H9 (cell line): ENCODE measurements at regions not wholly inside any gene's neighbourhood (a gene's known extent, or its start where the extent isn't known, plus 50 kb on each side); places are given as distances from the start of the nearest gene placed in this dataset.

ENCODE experiments used
- DNase-seq: peaks from one replicate; pipeline ENCODE4 v3.0.0-alpha.2; 2017
- H2AFZ ChIP-seq: one replicate; pipeline ENCODE4 v1.6.1; 2013; ENCODE audit warnings: mild to moderate bottlenecking, low read length, control low read depth, moderate library complexity
- H2AK5ac ChIP-seq: 2 replicates; pipeline ENCODE4 v1.6.1; 2013; ENCODE audit warnings: low read length, control low read depth, mixed read lengths; ENCODE audit not compliant: insufficient read length
- H2BK120ac ChIP-seq: one replicate; pipeline ENCODE4 v1.6.1; 2013; ENCODE audit warnings: low read depth, mild to moderate bottlenecking, low read length, control low read depth, inconsistent platforms; ENCODE audit not compliant: poor library complexity, severe bottlenecking
- H2BK12ac ChIP-seq: 2 replicates; pipeline ENCODE4 v1.6.1; 2013; ENCODE audit warnings: low read length, control low read depth, mixed read lengths, low read depth; ENCODE audit not compliant: insufficient read length
- H2BK15ac ChIP-seq: 2 replicates; pipeline ENCODE4 v1.6.1; 2013; ENCODE audit warnings: low read depth, low read length, control low read depth
- H2BK20ac ChIP-seq: one replicate; pipeline ENCODE4 v1.6.1; 2013; ENCODE audit warnings: low read depth, mild to moderate bottlenecking, low read length, control low read depth, inconsistent platforms; ENCODE audit not compliant: poor library complexity, severe bottlenecking
- H2BK5ac ChIP-seq: 2 replicates; pipeline ENCODE4 v1.6.1; 2013; ENCODE audit warnings: low read length, control low read depth, mixed read lengths; ENCODE audit not compliant: insufficient read length
- H3K14ac ChIP-seq: 2 replicates; pipeline ENCODE4 v1.6.1; 2013; ENCODE audit warnings: low read length, control low read depth; ENCODE audit not compliant: insufficient read depth
- H3K18ac ChIP-seq: 2 replicates; pipeline ENCODE4 v1.6.1; 2013; ENCODE audit warnings: low read depth, mild to moderate bottlenecking, mixed read lengths, low read length, control low read depth; ENCODE audit not compliant: insufficient read length
- H3K23ac ChIP-seq: 2 replicates; pipeline ENCODE4 v1.6.1; 2013; ENCODE audit warnings: low read length, control low read depth, mixed read lengths, low read depth; ENCODE audit not compliant: insufficient read length
- H3K23me2 ChIP-seq: 2 replicates; pipeline ENCODE4 v1.6.1; 2013; ENCODE audit warnings: low read depth, mild to moderate bottlenecking, mixed read lengths, low read length, control low read depth; ENCODE audit not compliant: insufficient read length, poor library complexity, severe bottlenecking
- H3K27ac ChIP-seq: 2 replicates; pipeline ENCODE4 v1.5.1; 2013; ENCODE audit warnings: low read length, control low read depth, mixed read lengths, low read depth; ENCODE audit not compliant: insufficient read length
- H3K27me3 ChIP-seq: 2 replicates; pipeline ENCODE4 v1.6.1; 2013; ENCODE audit warnings: low read length, control low read depth, inconsistent platforms; ENCODE audit not compliant: insufficient read depth
- H3K4ac ChIP-seq: 2 replicates; pipeline ENCODE4 v1.6.1; 2013; ENCODE audit warnings: low read depth, mild to moderate bottlenecking, control low read depth, inconsistent platforms, low read length, moderate library complexity
- H3K4me1 ChIP-seq: 2 replicates; pipeline ENCODE4 v1.6.1; 2013; ENCODE audit warnings: low read length, control low read depth, inconsistent platforms; ENCODE audit not compliant: insufficient read depth
- H3K4me2 ChIP-seq: 2 replicates; pipeline ENCODE4 v1.6.1; 2013; ENCODE audit warnings: low read length, control low read depth, mixed read lengths; ENCODE audit not compliant: insufficient read length, insufficient read depth
- H3K56ac ChIP-seq: 2 replicates; pipeline ENCODE4 v1.6.1; 2013; ENCODE audit warnings: low read depth, mild to moderate bottlenecking, mixed read lengths, low read length, control low read depth; ENCODE audit not compliant: insufficient read length
- H3K79me1 ChIP-seq: 2 replicates; pipeline ENCODE4 v1.6.1; 2013; ENCODE audit warnings: low read depth, mild to moderate bottlenecking, moderate library complexity, low read length, control low read depth, inconsistent platforms; ENCODE audit not compliant: insufficient read depth, poor library complexity, severe bottlenecking
- H3K79me2 ChIP-seq: 2 replicates; pipeline ENCODE4 v1.6.1; 2013; ENCODE audit warnings: low read length, control low read depth, inconsistent platforms; ENCODE audit not compliant: insufficient read depth
- H3K9ac ChIP-seq: 2 replicates; pipeline ENCODE4 v1.6.1; 2013; ENCODE audit warnings: low read length, control low read depth, mixed read lengths; ENCODE audit not compliant: insufficient read length; ENCODE audit errors: extremely low read depth
- H3K9me3 ChIP-seq: one replicate; pipeline ENCODE4 v1.6.1; 2013; ENCODE audit warnings: low read depth, low read length, inconsistent platforms; ENCODE audit not compliant: control insufficient read depth
- H3T11ph ChIP-seq: one replicate; pipeline ENCODE4 v1.6.1; 2013; ENCODE audit warnings: mild to moderate bottlenecking, low read length, control low read depth, inconsistent platforms
- H4K20me1 ChIP-seq: one replicate; pipeline ENCODE4 v1.6.1; 2013; ENCODE audit not compliant: control insufficient read depth, insufficient read length, insufficient read depth
- H4K5ac ChIP-seq: 2 replicates; pipeline ENCODE4 v1.6.1; 2013; ENCODE audit warnings: low read depth, mild to moderate bottlenecking, mixed read lengths, low read length, control low read depth; ENCODE audit not compliant: insufficient read length
- H4K8ac ChIP-seq: replicated peaks from 2 replicates; pipeline ENCODE4 v1.6.1; 2013; ENCODE audit warnings: low read length, control low read depth, mixed read lengths, low read depth; ENCODE audit not compliant: insufficient read length
- H4K91ac ChIP-seq: 2 replicates; pipeline ENCODE4 v1.6.1; 2013; ENCODE audit warnings: low read depth, mild to moderate bottlenecking, moderate library complexity, mixed read lengths, low read length, control low read depth; ENCODE audit not compliant: insufficient read length
- H3K27ac Mint-ChIP-seq, 3 experiments: 2 replicates in 2 of 3; 3 replicates in 1 of 3; pipeline ENCODE4 v1.8.0; 2020 to 2021; ENCODE audit warnings: mixed read lengths in 3 of 3, mild to moderate bottlenecking in 1 of 3, moderate library complexity in 1 of 3
- H3K27me3 Mint-ChIP-seq: 2 replicates; pipeline ENCODE4 v1.8.0; 2021; ENCODE audit warnings: low read depth, mild to moderate bottlenecking, moderate library complexity, mixed read lengths
- H3K36me3 Mint-ChIP-seq, 3 experiments: 2 replicates in 2 of 3; 3 replicates in 1 of 3; pipeline ENCODE4 v1.8.0; 2020 to 2021; ENCODE audit warnings: low read depth in 3 of 3, mixed read lengths in 3 of 3; ENCODE audit not compliant: insufficient read depth in 1 of 3
- H3K4me1 Mint-ChIP-seq, 2 experiments: 2 replicates each; pipeline ENCODE4 v1.8.0; 2020; ENCODE audit warnings: mixed read lengths in 2 of 2
- H3K4me3 Mint-ChIP-seq, 2 experiments: 2 replicates in 1 of 2; 3 replicates in 1 of 2; pipeline ENCODE4 v1.8.0; 2020 to 2021; ENCODE audit warnings: mild to moderate bottlenecking in 2 of 2, mixed read lengths in 2 of 2, moderate library complexity in 1 of 2
- H3K9me3 Mint-ChIP-seq, 2 experiments: 2 replicates in 1 of 2; 3 replicates in 1 of 2; pipeline ENCODE4 v1.8.0; 2020; ENCODE audit warnings: mild to moderate bottlenecking in 2 of 2, mixed read lengths in 2 of 2, moderate library complexity in 1 of 2
- CTCF ChIP-seq: fragments of 200-600 bp; sonication (generic); conservative IDR thresholded peaks from 3 replicates; pipeline ENCODE4 v1.8.0; 2021; ENCODE audit warnings: antibody characterized with exemption, mild to moderate bottlenecking
- WGBS: extraction: QIAGEN DNeasy Blood & Tissue Kit; methylation state at CpG from one replicate; pipeline ENCODE4 v1.1.7; 2013; ENCODE audit warnings: missing lambda C conversion rate, low lambda C conversion rate, mixed read lengths; ENCODE audit not compliant: insufficient read length; ENCODE audit errors: extremely low coverage; 5-methylcytosine and 5-hydroxymethylcytosine counted together

- H2BK20ac ChIP-seq: no peak overlapping the region
- Mint-ChIP-seq H3K36me3 (peaks cover 0 to under 1% (median 0%) of the 10 kb centered on the region in 3 experiments; a peak in 2 of 7 replicates), H3K4me1 (peaks cover 11 to 23% of the 10 kb centered on the region in 2 experiments), H3K9me3 (peaks cover 3 to 5% of the 10 kb centered on the region in 2 experiments; a peak in 3 of 5 replicates), H3K4me3 (no peak overlapping the region), H3K27me3 (no peaks in the 10 kb centered on the region), H3K27ac (no peak overlapping the region)
- H3K79me2 ChIP-seq: no peaks in the 10 kb centered on the region
- no peak overlapping the region for H4K91ac ChIP-seq
- no peak overlapping the region for H4K5ac ChIP-seq
- H3K27ac ChIP-seq: no peak overlapping the region
- no peak overlapping the region for H3K4ac ChIP-seq
- H2BK12ac ChIP-seq: no peak overlapping the region
- no peaks in the 10 kb centered on the region for H3K23me2 ChIP-seq
- no peak overlapping the region for H2BK120ac ChIP-seq
- no peaks in the 10 kb centered on the region for H3K27me3 ChIP-seq
- no peaks in the 10 kb centered on the region for H3K9me3 ChIP-seq
- H3K79me1 ChIP-seq: no peaks in the 10 kb centered on the region
- no peak overlapping the region for H3K18ac ChIP-seq
- H3K23ac ChIP-seq: no peak overlapping the region
- H3K56ac ChIP-seq: no peak overlapping the region
- no peaks in the 10 kb centered on the region for H4K20me1 ChIP-seq
- no peak overlapping the region for H2BK5ac ChIP-seq
- H3K4me1 ChIP-seq: no peaks in the 10 kb centered on the region
- H3K14ac ChIP-seq: no peak overlapping the region
- H2AK5ac ChIP-seq: no peak overlapping the region
- no peak overlapping the region for H2BK15ac ChIP-seq
- H3T11ph ChIP-seq: no peak overlapping the region
- no CpG with 5 or more reads among the region's 2 CpGs for WGBS
- DNase-seq: no peak
- H3K9ac ChIP-seq: no peak overlapping the region
- no peak for TF ChIP-seq CTCF
- H4K8ac ChIP-seq: no peak overlapping the region
- H3K4me2 ChIP-seq: no peak overlapping the region
- H2AFZ ChIP-seq: no peak overlapping the region
Measured at GRCh38 chr10:62981096-62981495, 152.0 kb upstream of the NRBF2 start.
